HUES6 (cell line): ENCODE measurements at regions not wholly inside any gene's neighbourhood (a gene's known extent, or its start where the extent isn't known, plus 50 kb on each side); places are given as distances from the start of the nearest gene placed in this dataset.

Experiments used
- H3K27ac ChIP-seq: 2 replicates; pipeline ENCODE4 v1.7.0; 2013; ENCODE audit warnings: low read depth, mild to moderate bottlenecking, low read length, inconsistent platforms
- H3K27me3 ChIP-seq: 2 replicates; pipeline ENCODE4 v1.6.1; 2013; ENCODE audit warnings: low read length; ENCODE audit not compliant: control insufficient read depth, insufficient read depth
- H3K36me3 ChIP-seq: 2 replicates; pipeline ENCODE4 v1.6.1; 2013; ENCODE audit warnings: low read length; ENCODE audit not compliant: control insufficient read depth, insufficient read depth
- H3K4me1 ChIP-seq: 2 replicates; pipeline ENCODE4 v1.6.1; 2013; ENCODE audit warnings: low read length; ENCODE audit not compliant: control insufficient read depth, insufficient read depth
- H3K4me3 ChIP-seq: 2 replicates; pipeline ENCODE4 v1.5.1; 2013; ENCODE audit warnings: low read depth, low read length
- H3K9ac ChIP-seq: one replicate; pipeline ENCODE4 v1.6.1; 2013; ENCODE audit warnings: mild to moderate bottlenecking, low read length
- H3K9me3 ChIP-seq: 2 replicates; pipeline ENCODE4 v1.6.1; 2013; ENCODE audit warnings: low read depth, low read length; ENCODE audit not compliant: control insufficient read depth, insufficient read depth

GRCh38 chr17:5635949-5636348, 51.6 kb upstream of the NLRP1 start:
- Histone ChIP-seq H3K36me3 (no peaks in the 10 kb centered on the region), H3K9ac (no peak overlapping the region), H3K27me3 (peaks cover 7% of the 10 kb centered on the region; the same call in 1 of the 2 replicates), H3K4me1 (no peaks in the 10 kb centered on the region), H3K27ac (no peak overlapping the region), H3K4me3 (no peak overlapping the region), H3K9me3 (no peaks in the 10 kb centered on the region)

GRCh38 chr17:5638596-5638995, 54.3 kb upstream of the NLRP1 start:
- Histone ChIP-seq H3K9ac (no peak overlapping the region), H3K36me3 (no peaks in the 10 kb centered on the region), H3K27ac (no peak overlapping the region), H3K4me1 (no peaks in the 10 kb centered on the region), H3K4me3 (no peak overlapping the region), H3K9me3 (no peaks in the 10 kb centered on the region), H3K27me3 (peaks cover 7% of the 10 kb centered on the region; the same call in 1 of the 2 replicates)

DNA sequence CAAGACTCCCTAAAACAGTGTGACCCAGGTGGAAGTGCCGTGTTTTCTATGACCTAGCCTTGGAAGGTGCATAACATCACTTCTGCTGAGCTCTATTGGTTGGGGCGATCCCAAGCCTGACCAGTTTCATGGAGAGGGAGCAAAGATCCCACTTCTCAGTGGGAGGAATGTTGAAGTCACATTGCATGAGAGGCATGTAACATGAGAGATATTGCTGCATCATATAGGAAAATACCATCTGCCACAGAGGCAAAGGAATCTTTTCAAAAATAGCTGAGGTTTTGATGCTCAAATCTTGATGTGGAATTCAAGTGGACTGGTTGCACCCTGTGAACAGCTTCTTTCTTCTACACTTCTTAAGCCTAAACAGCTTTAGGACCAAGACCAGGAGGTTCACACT, 56.4 kb upstream of the NLRP1 start:
- Histone ChIP-seq H3K27ac (no peak overlapping the region), H3K36me3 (no peaks in the 10 kb centered on the region), H3K4me1 (no peaks in the 10 kb centered on the region)

DNA sequence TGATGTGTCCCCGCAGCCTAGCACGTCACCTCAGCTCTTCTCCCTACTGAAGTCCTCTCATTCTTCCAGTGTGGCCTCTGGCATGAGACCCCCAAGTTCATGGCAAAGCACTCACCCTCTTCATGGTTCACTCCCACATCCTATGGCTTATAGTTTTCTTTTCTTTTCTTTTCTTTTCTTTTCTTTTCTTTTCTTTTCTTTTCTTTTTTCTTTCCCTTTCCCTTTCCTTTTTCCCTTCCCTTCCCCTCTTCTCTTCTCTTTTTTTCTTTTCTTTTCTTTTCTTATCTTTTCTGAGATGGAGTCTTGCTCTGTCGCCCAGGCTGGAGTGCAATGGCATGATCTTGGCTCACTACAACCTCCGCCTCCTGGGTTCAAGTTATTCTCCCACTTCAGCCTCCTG, 58.4 kb upstream of the NLRP1 start:
- no peak overlapping the region for H3K4me3 ChIP-seq
- H3K36me3 ChIP-seq = no peaks in the 10 kb centered on the region
- no peak overlapping the region for H3K9ac ChIP-seq
- H3K27ac ChIP-seq = no peak overlapping the region
- H3K27me3 ChIP-seq = peaks cover 7% of the 10 kb centered on the region; the same call in 1 of the 2 replicates
- no peaks in the 10 kb centered on the region for H3K9me3 ChIP-seq
- H3K4me1 ChIP-seq = no peaks in the 10 kb centered on the region

More for the DNA sequence above, 56.4 kb upstream of the NLRP1 start:
- peaks cover 7% of the 10 kb centered on the region; the same call in 1 of the 2 replicates for H3K27me3 ChIP-seq
- no peak overlapping the region for H3K9ac ChIP-seq
- H3K9me3 ChIP-seq = no peaks in the 10 kb centered on the region
- no peak overlapping the region for H3K4me3 ChIP-seq

GRCh38 chr17:5644065-5644464, 59.8 kb upstream of the NLRP1 start:
- Histone ChIP-seq H3K9ac (no peak overlapping the region), H3K27me3 (peaks cover 3% of the 10 kb centered on the region; the same call in 1 of the 2 replicates)

DNA sequence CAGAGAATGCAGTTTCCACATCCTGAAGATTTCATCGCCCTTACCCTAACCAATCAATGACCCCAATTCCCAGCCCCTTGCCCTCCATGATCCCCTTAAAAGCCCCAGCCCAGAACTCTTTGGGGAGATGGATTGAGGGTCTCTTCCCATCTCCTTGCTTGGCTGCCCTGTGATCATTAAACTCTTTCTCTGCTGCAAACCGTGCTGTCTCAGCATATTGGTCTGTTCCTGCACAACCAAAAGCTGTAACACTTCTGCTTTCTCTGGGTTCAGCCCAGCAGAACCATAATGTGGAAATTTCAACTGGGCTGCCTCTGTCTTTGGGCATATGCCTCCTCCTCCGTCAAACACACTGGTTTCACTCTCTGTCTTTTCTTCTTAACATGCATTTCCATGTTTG, 67.0 kb upstream of the NLRP1 start:
- peaks cover 25% of the 10 kb centered on the region for H3K9me3 ChIP-seq
- no peaks in the 10 kb centered on the region for H3K4me1 ChIP-seq
- H3K27me3 ChIP-seq = no peaks in the 10 kb centered on the region
- H3K27ac ChIP-seq = no peak overlapping the region
- H3K4me3 ChIP-seq = no peak overlapping the region
- H3K9ac ChIP-seq = no peak overlapping the region
- H3K36me3 ChIP-seq = no peaks in the 10 kb centered on the region

More at GRCh38 chr17:5644065-5644464, 59.8 kb upstream of the NLRP1 start:
- Histone ChIP-seq H3K9me3 (no peaks in the 10 kb centered on the region), H3K36me3 (no peaks in the 10 kb centered on the region), H3K27ac (no peak overlapping the region), H3K4me3 (no peak overlapping the region), H3K4me1 (no peaks in the 10 kb centered on the region)

GRCh38 chr17:5661491-5662125, 77.3 kb upstream of the NLRP1 start:
- Histone ChIP-seq H3K9ac (no peak overlapping the region), H3K4me1 (no peaks in the 10 kb centered on the region; the same call in 1 of the 2 replicates), H3K4me3 (no peak overlapping the region), H3K27me3 (no peaks in the 10 kb centered on the region), H3K9me3 (no peaks in the 10 kb centered on the region), H3K27ac (no peak overlapping the region), H3K36me3 (no peaks in the 10 kb centered on the region)

GRCh38 chr17:5662409-5663085, 78.2 kb upstream of the NLRP1 start:
- Histone ChIP-seq H3K27me3 (no peaks in the 10 kb centered on the region), H3K27ac (no peak overlapping the region), H3K9me3 (no peaks in the 10 kb centered on the region), H3K4me1 (no peaks in the 10 kb centered on the region; the same call in 1 of the 2 replicates), H3K36me3 (no peaks in the 10 kb centered on the region), H3K9ac (no peak overlapping the region), H3K4me3 (no peak overlapping the region)

DNA sequence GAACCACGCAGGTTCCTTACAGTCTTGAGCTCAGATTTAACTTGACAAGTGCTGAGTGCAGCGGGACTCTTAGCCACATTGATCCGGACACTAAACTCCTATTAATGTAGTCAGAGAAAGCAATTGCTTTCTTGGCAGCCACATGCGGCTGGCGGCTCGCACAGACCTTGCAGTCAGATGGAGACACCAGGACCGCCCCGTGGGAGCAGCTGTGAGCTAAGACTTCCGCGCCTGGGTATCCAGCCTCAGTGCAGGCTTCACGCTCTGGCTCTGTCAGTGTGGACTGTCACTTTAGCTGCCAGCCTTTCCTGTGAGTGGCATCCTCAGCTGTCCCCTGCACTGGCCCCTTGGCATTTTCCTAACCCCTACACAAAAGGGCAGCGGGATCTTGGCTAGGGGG, 80.9 kb upstream of the NLRP1 start:
- Histone ChIP-seq H3K36me3 (no peaks in the 10 kb centered on the region), H3K9ac (no peak overlapping the region), H3K4me3 (no peak overlapping the region), H3K27ac (no peak overlapping the region), H3K27me3 (no peaks in the 10 kb centered on the region; the same call in 1 of the 2 replicates), H3K9me3 (no peaks in the 10 kb centered on the region), H3K4me1 (no peaks in the 10 kb centered on the region)

DNA sequence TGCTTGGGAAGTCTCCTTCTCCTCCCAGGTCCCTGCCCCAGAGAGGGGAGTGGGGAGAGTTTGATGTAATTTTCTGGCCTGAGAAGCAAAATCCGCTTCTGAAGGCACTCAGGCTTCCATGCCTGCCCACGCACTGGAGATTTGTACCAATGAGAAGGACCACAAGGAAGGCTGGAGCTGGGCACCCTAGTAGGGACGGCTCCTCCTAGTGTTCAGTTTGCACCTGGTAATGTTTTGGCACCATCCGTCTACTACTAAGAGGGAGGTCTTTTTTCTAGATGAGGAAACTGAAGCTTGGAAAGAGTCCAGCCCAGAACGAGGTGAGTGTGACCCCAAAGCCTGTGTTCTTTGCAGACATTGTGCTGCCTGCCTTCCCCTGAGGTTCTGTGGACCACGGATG, 83.6 kb upstream of the NLRP1 start:
- no peaks in the 10 kb centered on the region for H3K4me1 ChIP-seq
- no peak overlapping the region for H3K4me3 ChIP-seq
- no peaks in the 10 kb centered on the region; the same call in 1 of the 2 replicates for H3K27me3 ChIP-seq
- no peaks in the 10 kb centered on the region for H3K9me3 ChIP-seq
- H3K9ac ChIP-seq = no peak overlapping the region
- H3K27ac ChIP-seq = no peak overlapping the region
- H3K36me3 ChIP-seq = no peaks in the 10 kb centered on the region

GRCh38 chr17:5668557-5669138, 84.3 kb upstream of the NLRP1 start:
- Histone ChIP-seq H3K9ac (no peak overlapping the region), H3K4me3 (no peak overlapping the region), H3K9me3 (no peaks in the 10 kb centered on the region), H3K36me3 (no peaks in the 10 kb centered on the region), H3K27ac (no peak overlapping the region), H3K4me1 (no peaks in the 10 kb centered on the region), H3K27me3 (no peaks in the 10 kb centered on the region; the same call in 1 of the 2 replicates)
